Gastrocnemius medialis (tissue), 4 donors: ENCODE measurements at regions not wholly inside any gene's neighbourhood (a gene's known extent, or its start where the extent isn't known, plus 50 kb on each side); places are given as distances from the start of the nearest gene placed in this dataset.

Source experiments
- ATAC-seq, 2 donors: fragments of 150-250 bp; one replicate each; pipeline ENCODE4 v1.9.1; 2016
- DNase-seq, 2 donors: peaks; one replicate each; pipeline ENCODE4 v3.0.0-alpha.2; 2019
- H3K27ac ChIP-seq, 4 donors: fragments of 200-600 bp; sonication (generic); 1 replicate in 1 of 4; 2 replicates in 3 of 4; pipeline ENCODE4 v1.5.1; 2016 to 2018; ENCODE audit warnings: mild to moderate bottlenecking in 2 of 4, moderate library complexity in 1 of 4
- H3K27me3 ChIP-seq, 3 donors: fragments of 200-600 bp; sonication (generic) in 2 of 3; 1 replicate in 1 of 3; 2 replicates in 2 of 3; pipeline versions ENCODE4 v1.5.1 to v1.6.0; 2016 to 2019; ENCODE audit warnings: mild to moderate bottlenecking in 1 of 3, moderate library complexity in 1 of 3
- H3K36me3 ChIP-seq, 2 donors: fragments of 200-600 bp; sonication (generic) in 1 of 2; one replicate each; pipeline ENCODE4 v1.5.1; 2017 to 2018
- H3K4me1 ChIP-seq, 2 donors: fragments of 200-600 bp; sonication (generic) in 1 of 2; one replicate each; pipeline ENCODE4 v1.5.1; 2016 to 2017; ENCODE audit warnings: mild to moderate bottlenecking in 2 of 2
- H3K4me3 ChIP-seq, 4 donors: fragments of 200-600 bp; sonication (generic) in 3 of 4; 1 replicate in 1 of 4; 2 replicates in 3 of 4; pipeline ENCODE4 v1.5.1; 2016 to 2019; ENCODE audit warnings: mild to moderate bottlenecking in 2 of 4
- H3K9me3 ChIP-seq, 3 donors: fragments of 200-600 bp; sonication (generic) in 2 of 3; 1 replicate in 1 of 3; 2 replicates in 2 of 3; pipeline ENCODE4 v1.5.1; 2016 to 2019
- CTCF ChIP-seq, 5 experiments: fragments of 450-650 bp in 3 of 5; fragments of 200-600 bp in 2 of 5; sonication (generic) in 2 of 5; IDR thresholded peaks in 4 of 5; conservative IDR thresholded peaks in 1 of 5; 1 replicate in 4 of 5; 2 replicates in 1 of 5; pipeline ENCODE4 v1.5.1; 2016 to 2019; ENCODE audit warnings: antibody characterized with exemption in 5 of 5, mild to moderate bottlenecking in 3 of 5, moderate library complexity in 3 of 5
- POLR2A ChIP-seq, 2 donors: fragments of 450-650 bp; IDR thresholded peaks; one replicate each; pipeline ENCODE4 v1.6.1; 2017; ENCODE audit warnings: antibody characterized with exemption in 2 of 2, mild to moderate bottlenecking in 2 of 2, moderate library complexity in 2 of 2
- in situ Hi-C, 4 donors: fragments of 200-750 bp; cut with MboI; loops; one replicate each; pipeline versions ENCODE4 v1.15.0 to v1.8.0; 2017; ENCODE audit warnings: low sequenced_read_pairs in 4 of 4
- intact Hi-C: fragments of 100-400 bp; cut with DNase I; formaldehyde crosslinking; loops from one replicate; pipeline ENCODE4 v1.15.1; 2023; ENCODE audit warnings: low total_unique reads

GRCh38 chr6:153526479-153526878, 395.4 kb upstream of the RGS17 start:
- intact Hi-C loops (no loop called here), in situ Hi-C loops (no loop called here)
- Histone ChIP-seq H3K36me3 (no peaks in the 10 kb centered on the region), H3K4me1 (no peaks in the 10 kb centered on the region), H3K4me3 (no peak overlapping the region), H3K9me3 (no peaks in the 10 kb centered on the region), H3K27me3 (no peaks in the 10 kb centered on the region), H3K27ac (no peak overlapping the region)
- TF ChIP-seq CTCF (IDR thresholded peaks at IDR 0.05 in 4 of 5, conservative IDR thresholded peaks at IDR 0.05 in 1 of 5): no peak
- TF ChIP-seq POLR2A (IDR thresholded peaks at IDR 0.05): no peak
- ATAC-seq (no peak), DNase-seq (no peak)

- in situ Hi-C loops (no loop called here), intact Hi-C loops (no loop called here)
- DNase-seq: no peak
- Histone ChIP-seq H3K4me1 (no peaks in the 10 kb centered on the region), H3K36me3 (no peaks in the 10 kb centered on the region), H3K27me3 (no peaks in the 10 kb centered on the region), H3K9me3 (no peaks in the 10 kb centered on the region), H3K27ac (no peak overlapping the region), H3K4me3 (no peak overlapping the region)
- TF ChIP-seq CTCF (IDR thresholded peaks at IDR 0.05 in 4 of 5, conservative IDR thresholded peaks at IDR 0.05 in 1 of 5): no peak
- no peak for ATAC-seq
These were observed 394.9 kb upstream of the RGS17 start for GRCh38 chr6:153525998-153526397.

GRCh38 chr6:153523390-153523789, 392.3 kb upstream of the RGS17 start:
- H3K9me3 ChIP-seq: no peaks in the 10 kb centered on the region
- no peaks in the 10 kb centered on the region for H3K27me3 ChIP-seq
- H3K36me3 ChIP-seq: no peaks in the 10 kb centered on the region
- H3K27ac ChIP-seq: no peak overlapping the region
- no peak for DNase-seq
- in situ Hi-C loops: loop anchor here in 1 of 4 donors (25.0 kb wide), 1 partner anchor 486 kb away; no protein-coding TSS in a partner anchor
- H3K4me3 ChIP-seq: no peak overlapping the region
- ATAC-seq: no peak
- intact Hi-C loops: no loop called here
- no peaks in the 10 kb centered on the region for H3K4me1 ChIP-seq
- no peak for TF ChIP-seq POLR2A (IDR thresholded peaks at IDR 0.05)
- no peak for TF ChIP-seq CTCF (IDR thresholded peaks at IDR 0.05 in 4 of 5, conservative IDR thresholded peaks at IDR 0.05 in 1 of 5)

- Histone ChIP-seq H3K27me3 (no peaks in the 10 kb centered on the region), H3K4me3 (no peak overlapping the region), H3K4me1 (no peaks in the 10 kb centered on the region), H3K27ac (no peak overlapping the region), H3K36me3 (no peaks in the 10 kb centered on the region), H3K9me3 (no peaks in the 10 kb centered on the region)
- DNase-seq (no peak), ATAC-seq (no peak)
- intact Hi-C loops: loop anchor here (5.0 kb wide), 1 partner anchor 480 kb away; no protein-coding TSS in a partner anchor
- TF ChIP-seq CTCF (IDR thresholded peaks at IDR 0.05 in 4 of 5, conservative IDR thresholded peaks at IDR 0.05 in 1 of 5) (peak in 3 of 5 experiments; percentile 26 to 47 (median 37)), POLR2A (IDR thresholded peaks at IDR 0.05) (no peak)
- in situ Hi-C loops: loop anchor here in 2 of 4 donors (10.0 to 25.0 kb wide), 2 partner anchors 475 to 477 kb away; no protein-coding TSS in a partner anchor
These were observed 380.9 kb upstream of the RGS17 start for GRCh38 chr6:153511896-153512496.

GRCh38 chr6:153503810-153504209, 372.7 kb upstream of the RGS17 start:
- intact Hi-C loops (no loop called here), in situ Hi-C loops (loop anchor here in 1 of 4 donors (25.0 kb wide), 1 partner anchor 467 kb away; no protein-coding TSS in a partner anchor)
- no peak for ATAC-seq
- DNase-seq: no peak
- no peaks in the 10 kb centered on the region for H3K4me1 ChIP-seq
- no peak overlapping the region for H3K4me3 ChIP-seq
- no peaks in the 10 kb centered on the region for H3K9me3 ChIP-seq
- TF ChIP-seq POLR2A (IDR thresholded peaks at IDR 0.05): no peak
- TF ChIP-seq CTCF (IDR thresholded peaks at IDR 0.05 in 4 of 5, conservative IDR thresholded peaks at IDR 0.05 in 1 of 5): no peak
- H3K27ac ChIP-seq: no peak overlapping the region
- no peaks in the 10 kb centered on the region for H3K36me3 ChIP-seq
- no peaks in the 10 kb centered on the region for H3K27me3 ChIP-seq
